IPS-20b (cell line): ENCODE measurements at regions not wholly inside any gene's neighbourhood (a gene's known extent, or its start where the extent isn't known, plus 50 kb on each side); places are given as distances from the start of the nearest gene placed in this dataset.
A peak's percentile ranks its signal among the peaks of the same experiment; 100 is the strongest.
"Not testable (repeated sequence)": the region's sequence is repeated elsewhere in the genome, so short reads cannot be mapped to it uniquely, and the experiment has no call there.

Experiments used
- H3K27ac ChIP-seq: one replicate; pipeline ENCODE4 v1.5.1; 2013; ENCODE audit warnings: low read length
- H3K27me3 ChIP-seq: 2 replicates; pipeline ENCODE4 v1.6.1; 2013; ENCODE audit warnings: mild to moderate bottlenecking, low read length, inconsistent platforms; ENCODE audit not compliant: insufficient read depth
- H3K36me3 ChIP-seq: 2 replicates; pipeline ENCODE4 v1.6.1; 2013; ENCODE audit warnings: low read depth, mild to moderate bottlenecking, inconsistent platforms, low read length, moderate library complexity; ENCODE audit not compliant: insufficient read depth
- H3K4me1 ChIP-seq: 2 replicates; pipeline ENCODE4 v1.6.1; 2013; ENCODE audit warnings: mild to moderate bottlenecking, control low read depth, inconsistent platforms, low read length, moderate library complexity; ENCODE audit not compliant: insufficient read depth
- H3K4me3 ChIP-seq: 2 replicates; pipeline ENCODE4 v1.5.1; 2013; ENCODE audit warnings: mild to moderate bottlenecking, low read length, inconsistent platforms
- H3K9ac ChIP-seq: 2 replicates; pipeline ENCODE4 v1.6.1; 2013; ENCODE audit warnings: low read depth, mild to moderate bottlenecking, inconsistent platforms, low read length, moderate library complexity
- H3K9me3 ChIP-seq: 2 replicates; pipeline ENCODE4 v1.6.1; 2013; ENCODE audit warnings: mild to moderate bottlenecking, low read depth, low read length, inconsistent platforms; ENCODE audit not compliant: insufficient read depth

DNA sequence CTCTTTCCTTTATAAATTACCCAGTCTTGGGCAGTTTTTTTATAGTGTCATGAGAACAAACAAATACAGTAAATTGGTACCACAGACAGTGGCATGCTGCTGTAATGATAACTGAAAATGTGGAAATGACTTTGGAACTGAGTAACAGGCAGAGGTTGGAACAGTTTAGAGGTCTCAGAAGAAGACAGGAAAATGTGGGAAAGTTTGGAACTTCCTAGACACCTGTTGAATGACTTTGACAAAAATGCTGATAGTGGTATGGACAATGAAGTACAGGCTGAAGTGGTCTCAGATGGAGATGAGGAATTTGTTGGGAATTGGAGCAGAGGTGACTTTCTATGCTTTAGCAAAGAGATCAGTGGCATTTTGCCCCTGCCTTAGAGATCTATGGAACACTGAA, 1128.4 kb upstream of the POT1 start:
- peaks cover 16% of the 10 kb centered on the region for H3K9me3 ChIP-seq
- no peak overlapping the region for H3K9ac ChIP-seq
- H3K27ac ChIP-seq: no peak overlapping the region
- H3K4me1 ChIP-seq: no peaks in the 10 kb centered on the region
- H3K27me3 ChIP-seq: no peaks in the 10 kb centered on the region
- no peaks in the 10 kb centered on the region for H3K36me3 ChIP-seq
- no peak overlapping the region for H3K4me3 ChIP-seq

DNA sequence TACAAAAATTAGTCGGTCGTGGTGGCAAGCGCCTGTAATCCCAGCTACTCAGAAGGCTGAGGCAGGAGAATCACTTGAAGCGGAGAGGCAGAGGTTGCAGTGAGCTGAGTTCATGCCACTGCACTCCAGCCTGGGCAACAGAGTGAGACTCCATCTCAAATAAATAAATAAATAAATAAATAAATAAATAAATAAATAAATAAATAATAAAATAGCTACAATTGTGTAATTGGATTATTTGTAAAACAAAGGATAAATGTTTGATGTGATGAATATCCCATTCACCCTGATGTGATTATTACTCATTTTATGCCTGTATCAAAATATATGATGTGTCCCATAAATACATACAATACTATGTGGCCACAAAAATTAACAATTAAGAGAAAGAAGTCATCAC, 1127.0 kb upstream of the POT1 start:
- peaks cover 16% of the 10 kb centered on the region for H3K9me3 ChIP-seq
- not testable (repeated sequence) for H3K27me3 ChIP-seq, H3K36me3 ChIP-seq, H3K9ac ChIP-seq, H3K27ac ChIP-seq, H3K4me3 ChIP-seq, H3K4me1 ChIP-seq

DNA sequence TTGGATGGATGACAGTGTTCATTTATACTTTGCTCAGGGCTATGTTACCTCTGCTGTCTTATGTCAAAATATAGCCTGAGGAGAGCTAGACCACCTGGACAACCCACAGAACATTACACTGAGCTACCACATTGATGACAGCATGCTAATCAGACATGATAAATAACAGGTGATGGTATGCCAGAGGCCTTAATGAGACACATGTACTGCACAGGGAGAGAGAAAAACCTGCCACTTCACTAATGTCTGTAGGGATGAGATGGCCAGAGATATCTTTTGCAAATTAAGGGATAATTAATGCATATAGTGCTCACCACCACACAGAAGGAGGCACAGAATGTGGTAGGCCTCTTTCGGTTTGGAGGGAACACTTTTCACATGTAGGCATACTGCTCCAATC, 1122.6 kb upstream of the POT1 start:
- H3K27ac ChIP-seq: no peak overlapping the region
- H3K4me1 ChIP-seq: no peaks in the 10 kb centered on the region

DNA sequence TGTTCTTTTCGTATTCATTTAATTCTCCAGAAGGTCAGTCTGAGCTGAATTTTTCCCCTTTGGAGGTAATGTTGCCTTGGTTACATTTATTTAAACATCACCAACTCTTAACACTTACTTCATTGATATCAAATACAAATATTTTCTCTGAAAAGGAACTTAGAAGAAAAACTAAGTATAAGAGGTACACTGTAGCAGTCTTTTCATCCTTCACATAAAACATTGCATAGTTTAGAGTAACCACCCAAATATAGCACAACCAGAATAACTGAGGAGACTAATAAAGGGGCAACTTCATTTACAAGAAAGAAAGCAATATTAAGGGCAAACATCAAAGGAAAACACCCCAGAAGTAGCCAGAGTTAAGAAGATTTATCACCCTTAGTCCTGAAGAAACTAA, 1115.0 kb upstream of the POT1 start:
- Histone ChIP-seq H3K9ac (no peak overlapping the region), H3K36me3 (no peaks in the 10 kb centered on the region), H3K27ac (no peak overlapping the region), H3K9me3 (no peaks in the 10 kb centered on the region), H3K4me3 (no peak overlapping the region), H3K27me3 (no peaks in the 10 kb centered on the region), H3K4me1 (no peaks in the 10 kb centered on the region)

More for the DNA sequence above, 1122.6 kb upstream of the POT1 start:
- Histone ChIP-seq H3K4me3 (no peak overlapping the region), H3K9ac (no peak overlapping the region), H3K36me3 (no peaks in the 10 kb centered on the region), H3K27me3 (no peaks in the 10 kb centered on the region), H3K9me3 (no peaks in the 10 kb centered on the region; the same call in 1 of the 2 replicates)

DNA sequence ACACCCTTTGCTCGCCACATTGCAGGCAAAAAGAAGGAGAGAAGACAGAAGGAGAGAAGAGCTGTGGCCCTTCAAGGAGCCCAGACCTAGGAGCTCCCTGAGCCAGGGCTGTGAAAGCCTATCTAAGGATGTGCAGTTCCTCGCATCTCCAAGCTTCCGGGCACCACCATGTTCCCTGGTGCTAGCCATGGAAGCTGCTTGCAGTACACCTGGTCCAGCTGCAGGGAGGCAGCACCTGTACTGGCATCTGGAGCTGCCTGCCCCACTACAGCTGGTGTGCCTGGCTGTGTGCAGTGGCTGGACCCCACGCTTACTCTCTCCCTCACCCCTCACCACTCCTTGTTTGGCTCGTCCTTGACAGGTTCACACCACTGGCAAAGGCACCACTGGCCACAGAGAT, 1111.8 kb upstream of the POT1 start:
- H3K27me3 ChIP-seq: no peaks in the 10 kb centered on the region
- no peak overlapping the region for H3K27ac ChIP-seq
- H3K9ac ChIP-seq: no peak overlapping the region
- no peaks in the 10 kb centered on the region for H3K9me3 ChIP-seq
- no peaks in the 10 kb centered on the region for H3K36me3 ChIP-seq
- H3K4me3 ChIP-seq: no peak overlapping the region
- H3K4me1 ChIP-seq: no peaks in the 10 kb centered on the region

DNA sequence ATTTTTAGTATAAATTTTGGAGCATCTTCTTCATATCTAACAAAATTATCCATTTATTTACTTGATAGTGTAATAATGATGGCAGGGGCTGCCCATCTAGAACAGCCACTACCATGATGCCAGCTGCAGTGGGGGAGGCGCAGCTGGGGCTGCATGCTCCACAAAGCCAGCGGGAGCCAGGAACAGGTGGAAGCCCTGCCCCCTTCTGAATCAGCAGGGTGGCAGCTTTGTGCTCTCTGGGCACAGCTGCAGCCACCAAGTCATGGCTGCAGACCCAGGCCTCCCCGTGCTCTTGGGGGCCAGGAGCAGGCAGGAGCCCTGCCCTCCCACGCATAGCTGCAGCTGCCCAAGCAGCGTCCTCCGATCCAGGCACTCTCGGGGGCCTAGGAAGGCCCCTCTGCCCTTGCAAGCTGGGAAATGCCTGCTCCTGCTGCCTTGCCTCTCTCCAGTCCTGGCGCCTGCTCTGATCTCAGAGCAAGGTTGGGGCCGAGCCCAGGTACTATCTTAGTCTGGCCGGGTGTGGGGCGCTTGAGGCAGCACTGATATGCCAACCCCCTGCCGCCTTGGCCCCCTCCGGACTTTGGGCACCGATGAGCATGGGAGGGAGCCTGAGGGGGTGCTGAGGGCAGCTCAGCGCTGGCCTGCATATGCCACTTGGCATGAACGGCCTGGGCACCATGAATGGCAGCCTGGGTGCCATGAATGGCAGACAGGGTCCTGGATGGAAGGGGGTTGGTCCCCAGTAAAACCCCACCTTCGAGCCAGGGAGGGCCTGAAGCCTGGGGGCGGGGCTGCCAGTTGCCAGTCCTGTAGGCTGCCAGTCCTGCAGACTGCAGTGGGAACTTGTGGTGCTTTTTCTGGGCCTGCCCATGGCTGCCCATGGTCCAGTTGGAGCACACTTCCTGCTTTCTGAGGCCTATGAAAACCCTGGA, 1110.8 kb upstream of the POT1 start:
- Histone ChIP-seq H3K36me3 (no peaks in the 10 kb centered on the region), H3K4me1 (no peaks in the 10 kb centered on the region), H3K9me3 (no peaks in the 10 kb centered on the region), H3K9ac (no peak overlapping the region), H3K4me3 (no peak overlapping the region), H3K27me3 (no peaks in the 10 kb centered on the region), H3K27ac (no peak overlapping the region)

DNA sequence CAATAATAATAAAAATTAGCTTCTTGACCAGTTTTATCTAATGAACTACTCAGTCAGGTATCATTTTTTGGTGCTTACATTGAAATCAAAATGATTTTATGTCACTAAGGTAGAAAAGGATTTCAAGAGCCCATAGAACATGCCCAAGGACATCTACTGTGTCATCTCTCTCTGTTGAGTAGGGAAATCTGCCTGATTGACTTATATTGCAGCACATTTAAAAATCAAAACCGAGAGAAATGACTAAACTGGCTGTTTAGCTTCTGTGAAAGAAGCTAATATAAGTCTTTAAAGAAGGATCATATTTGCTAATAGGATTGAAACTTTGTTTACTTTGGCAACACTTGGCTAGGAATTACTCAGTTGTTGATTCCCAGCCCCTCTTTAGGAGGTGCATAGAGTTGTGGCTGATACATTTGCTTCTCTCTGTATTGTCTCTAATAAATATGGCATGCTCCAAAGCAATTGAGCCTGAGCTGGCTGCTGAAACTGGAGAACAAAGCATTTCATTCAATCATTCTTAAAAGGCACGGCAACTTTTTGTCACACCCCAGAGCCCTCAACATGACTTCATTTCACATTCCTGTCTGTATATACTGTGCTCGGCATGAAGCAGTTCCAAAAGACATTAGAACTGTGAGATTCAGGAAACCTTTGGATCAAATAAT, 1096.9 kb upstream of the POT1 start:
- peak overlapping the region; percentile 31; the same call in 1 of the 2 replicates for H3K9ac ChIP-seq
- H3K27ac ChIP-seq: no peak overlapping the region
- H3K9me3 ChIP-seq: no peaks in the 10 kb centered on the region
- H3K4me1 ChIP-seq: peaks cover 7% of the 10 kb centered on the region; the same call in 1 of the 2 replicates
- H3K27me3 ChIP-seq: no peaks in the 10 kb centered on the region
- no peak overlapping the region for H3K4me3 ChIP-seq
- no peaks in the 10 kb centered on the region for H3K36me3 ChIP-seq

DNA sequence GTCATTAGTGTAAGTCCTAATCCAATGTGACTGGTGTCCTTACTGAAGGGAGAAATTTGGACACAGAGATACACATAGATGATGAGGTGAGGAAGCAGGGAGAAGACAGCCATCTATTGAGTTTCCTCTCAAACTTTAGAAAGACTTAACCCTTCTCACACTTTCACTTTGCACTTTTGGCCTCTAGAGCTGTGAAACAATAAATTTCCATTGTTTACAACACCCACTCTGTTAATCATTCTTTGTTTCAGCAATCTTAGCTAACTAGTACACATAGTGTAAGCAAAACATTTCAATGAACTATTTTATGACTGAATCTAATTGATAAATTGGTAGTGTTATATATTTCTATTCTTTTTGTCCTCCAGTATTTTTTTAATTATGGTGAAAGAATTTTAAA, 1092.8 kb upstream of the POT1 start:
- Histone ChIP-seq H3K4me3 (no peak overlapping the region), H3K9me3 (no peaks in the 10 kb centered on the region), H3K4me1 (peaks cover 7% of the 10 kb centered on the region; the same call in 1 of the 2 replicates), H3K9ac (no peak overlapping the region), H3K36me3 (no peaks in the 10 kb centered on the region), H3K27ac (no peak overlapping the region), H3K27me3 (no peaks in the 10 kb centered on the region)

DNA sequence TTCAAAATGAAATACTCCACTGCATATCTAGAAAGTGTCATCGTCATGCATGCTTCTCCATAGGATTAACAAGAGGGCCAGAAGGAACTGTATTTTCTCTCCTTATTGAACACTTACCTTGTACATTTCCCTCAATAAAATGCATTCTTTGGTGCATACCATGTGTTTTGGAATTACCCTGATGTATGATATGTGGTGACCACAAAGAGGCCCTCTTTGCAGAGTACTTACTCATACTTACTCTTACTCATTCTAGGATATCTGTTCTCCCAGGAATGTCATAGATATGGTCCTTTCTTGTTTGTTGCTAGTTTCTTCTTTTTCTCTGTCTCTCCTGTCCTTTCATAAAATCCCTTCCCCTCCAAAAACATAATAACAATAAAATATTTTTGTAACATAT, 1087.1 kb upstream of the POT1 start:
- Histone ChIP-seq H3K27me3 (no peaks in the 10 kb centered on the region), H3K9ac (no peak overlapping the region), H3K4me1 (no peaks in the 10 kb centered on the region), H3K27ac (no peak overlapping the region), H3K4me3 (no peak overlapping the region), H3K36me3 (no peaks in the 10 kb centered on the region), H3K9me3 (no peaks in the 10 kb centered on the region)

DNA sequence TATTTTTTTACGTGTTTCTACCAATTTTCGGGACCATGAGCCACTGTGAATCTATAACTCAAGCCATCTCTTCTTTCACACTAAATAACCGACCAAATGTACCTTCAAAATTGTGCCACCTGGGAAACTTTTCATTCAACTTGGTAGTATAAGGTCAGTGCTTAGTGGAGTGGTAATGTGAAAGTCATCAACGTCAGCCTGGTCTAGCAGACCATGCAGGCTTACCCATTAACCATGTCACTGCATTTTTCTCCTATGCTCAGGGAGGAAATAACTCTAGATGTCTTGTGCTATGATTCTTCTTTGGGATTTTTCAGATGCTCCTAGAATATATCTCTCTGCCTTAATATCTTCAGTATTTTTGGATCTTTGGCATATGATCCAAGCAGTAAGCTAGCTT, 1075.4 kb upstream of the POT1 start:
- Histone ChIP-seq H3K4me1 (peaks cover 4% of the 10 kb centered on the region; the same call in 1 of the 2 replicates), H3K27ac (no peak overlapping the region), H3K36me3 (no peaks in the 10 kb centered on the region), H3K27me3 (no peaks in the 10 kb centered on the region), H3K4me3 (no peak overlapping the region), H3K9ac (no peak overlapping the region), H3K9me3 (no peaks in the 10 kb centered on the region; the same call in 1 of the 2 replicates)

DNA sequence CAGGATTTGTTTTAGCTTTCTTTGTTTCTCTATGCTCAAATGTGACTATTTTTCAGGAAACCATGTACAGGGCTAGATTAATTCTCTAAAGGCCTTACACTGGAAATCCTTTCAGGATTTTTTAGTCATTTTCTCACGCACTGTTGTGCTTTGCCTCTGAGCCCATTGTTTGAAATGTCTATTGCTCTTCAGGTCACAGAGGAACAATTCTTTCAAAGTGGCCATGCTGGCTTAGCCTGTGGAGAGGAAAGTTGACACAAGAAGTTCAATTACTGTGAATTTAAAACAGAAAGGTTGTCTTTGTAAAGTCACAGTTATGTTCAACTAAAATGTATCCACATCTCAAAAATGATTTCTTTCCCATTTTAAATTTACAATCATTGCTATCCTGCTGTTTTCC, 1071.7 kb upstream of the POT1 start:
- H3K4me1 ChIP-seq: peaks cover 4% of the 10 kb centered on the region; the same call in 1 of the 2 replicates
- no peak overlapping the region for H3K4me3 ChIP-seq
- no peaks in the 10 kb centered on the region for H3K27me3 ChIP-seq
- no peak overlapping the region for H3K9ac ChIP-seq
- no peaks in the 10 kb centered on the region for H3K36me3 ChIP-seq
- H3K9me3 ChIP-seq: no peaks in the 10 kb centered on the region
- H3K27ac ChIP-seq: no peak overlapping the region

DNA sequence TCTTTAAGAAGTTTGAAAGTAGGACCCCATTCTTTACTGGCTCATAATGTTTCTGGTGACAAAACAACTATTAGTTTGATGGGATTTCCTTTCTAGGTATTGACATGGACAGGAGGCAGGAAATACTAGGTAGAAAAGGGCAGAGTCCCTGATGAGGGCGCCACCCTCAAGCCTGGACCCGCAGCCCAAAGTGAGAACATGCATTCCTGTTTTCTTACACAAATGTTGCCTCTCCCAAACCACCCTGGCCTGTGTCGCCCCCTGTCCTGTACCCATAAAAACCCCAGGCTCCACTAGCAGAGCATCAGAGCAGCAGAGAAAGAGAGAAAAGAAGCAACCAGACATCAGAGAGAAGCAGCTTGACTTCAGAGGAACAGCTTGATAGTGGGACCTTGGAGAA, 1055.2 kb upstream of the POT1 start:
- no peaks in the 10 kb centered on the region for H3K27me3 ChIP-seq
- no peak overlapping the region for H3K4me3 ChIP-seq
- no peak overlapping the region for H3K27ac ChIP-seq
- no peaks in the 10 kb centered on the region for H3K36me3 ChIP-seq
- H3K9me3 ChIP-seq: no peaks in the 10 kb centered on the region; the same call in 1 of the 2 replicates
- no peak overlapping the region for H3K9ac ChIP-seq
- no peaks in the 10 kb centered on the region for H3K4me1 ChIP-seq
